H9 (cell line): ENCODE measurements at regions not wholly inside any gene's neighbourhood (a gene's known extent, or its start where the extent isn't known, plus 50 kb on each side); places are given as distances from the start of the nearest gene placed in this dataset.

ENCODE experiments used
- DNase-seq: peaks from one replicate; pipeline ENCODE4 v3.0.0-alpha.2; 2017
- H2AFZ ChIP-seq: one replicate; pipeline ENCODE4 v1.6.1; 2013; ENCODE audit warnings: mild to moderate bottlenecking, low read length, control low read depth, moderate library complexity
- H2AK5ac ChIP-seq: 2 replicates; pipeline ENCODE4 v1.6.1; 2013; ENCODE audit warnings: low read length, control low read depth, mixed read lengths; ENCODE audit not compliant: insufficient read length
- H2BK120ac ChIP-seq: one replicate; pipeline ENCODE4 v1.6.1; 2013; ENCODE audit warnings: low read depth, mild to moderate bottlenecking, low read length, control low read depth, inconsistent platforms; ENCODE audit not compliant: poor library complexity, severe bottlenecking
- H2BK12ac ChIP-seq: 2 replicates; pipeline ENCODE4 v1.6.1; 2013; ENCODE audit warnings: low read length, control low read depth, mixed read lengths, low read depth; ENCODE audit not compliant: insufficient read length
- H2BK15ac ChIP-seq: 2 replicates; pipeline ENCODE4 v1.6.1; 2013; ENCODE audit warnings: low read depth, low read length, control low read depth
- H2BK20ac ChIP-seq: one replicate; pipeline ENCODE4 v1.6.1; 2013; ENCODE audit warnings: low read depth, mild to moderate bottlenecking, low read length, control low read depth, inconsistent platforms; ENCODE audit not compliant: poor library complexity, severe bottlenecking
- H2BK5ac ChIP-seq: 2 replicates; pipeline ENCODE4 v1.6.1; 2013; ENCODE audit warnings: low read length, control low read depth, mixed read lengths; ENCODE audit not compliant: insufficient read length
- H3K14ac ChIP-seq: 2 replicates; pipeline ENCODE4 v1.6.1; 2013; ENCODE audit warnings: low read length, control low read depth; ENCODE audit not compliant: insufficient read depth
- H3K18ac ChIP-seq: 2 replicates; pipeline ENCODE4 v1.6.1; 2013; ENCODE audit warnings: low read depth, mild to moderate bottlenecking, mixed read lengths, low read length, control low read depth; ENCODE audit not compliant: insufficient read length
- H3K23ac ChIP-seq: 2 replicates; pipeline ENCODE4 v1.6.1; 2013; ENCODE audit warnings: low read length, control low read depth, mixed read lengths, low read depth; ENCODE audit not compliant: insufficient read length
- H3K23me2 ChIP-seq: 2 replicates; pipeline ENCODE4 v1.6.1; 2013; ENCODE audit warnings: low read depth, mild to moderate bottlenecking, mixed read lengths, low read length, control low read depth; ENCODE audit not compliant: insufficient read length, poor library complexity, severe bottlenecking
- H3K27ac ChIP-seq: 2 replicates; pipeline ENCODE4 v1.5.1; 2013; ENCODE audit warnings: low read length, control low read depth, mixed read lengths, low read depth; ENCODE audit not compliant: insufficient read length
- H3K27me3 ChIP-seq: 2 replicates; pipeline ENCODE4 v1.6.1; 2013; ENCODE audit warnings: low read length, control low read depth, inconsistent platforms; ENCODE audit not compliant: insufficient read depth
- H3K4ac ChIP-seq: 2 replicates; pipeline ENCODE4 v1.6.1; 2013; ENCODE audit warnings: low read depth, mild to moderate bottlenecking, control low read depth, inconsistent platforms, low read length, moderate library complexity
- H3K4me1 ChIP-seq: 2 replicates; pipeline ENCODE4 v1.6.1; 2013; ENCODE audit warnings: low read length, control low read depth, inconsistent platforms; ENCODE audit not compliant: insufficient read depth
- H3K4me2 ChIP-seq: 2 replicates; pipeline ENCODE4 v1.6.1; 2013; ENCODE audit warnings: low read length, control low read depth, mixed read lengths; ENCODE audit not compliant: insufficient read length, insufficient read depth
- H3K56ac ChIP-seq: 2 replicates; pipeline ENCODE4 v1.6.1; 2013; ENCODE audit warnings: low read depth, mild to moderate bottlenecking, mixed read lengths, low read length, control low read depth; ENCODE audit not compliant: insufficient read length
- H3K79me1 ChIP-seq: 2 replicates; pipeline ENCODE4 v1.6.1; 2013; ENCODE audit warnings: low read depth, mild to moderate bottlenecking, moderate library complexity, low read length, control low read depth, inconsistent platforms; ENCODE audit not compliant: insufficient read depth, poor library complexity, severe bottlenecking
- H3K79me2 ChIP-seq: 2 replicates; pipeline ENCODE4 v1.6.1; 2013; ENCODE audit warnings: low read length, control low read depth, inconsistent platforms; ENCODE audit not compliant: insufficient read depth
- H3K9ac ChIP-seq: 2 replicates; pipeline ENCODE4 v1.6.1; 2013; ENCODE audit warnings: low read length, control low read depth, mixed read lengths; ENCODE audit not compliant: insufficient read length; ENCODE audit errors: extremely low read depth
- H3K9me3 ChIP-seq: one replicate; pipeline ENCODE4 v1.6.1; 2013; ENCODE audit warnings: low read depth, low read length, inconsistent platforms; ENCODE audit not compliant: control insufficient read depth
- H3T11ph ChIP-seq: one replicate; pipeline ENCODE4 v1.6.1; 2013; ENCODE audit warnings: mild to moderate bottlenecking, low read length, control low read depth, inconsistent platforms
- H4K20me1 ChIP-seq: one replicate; pipeline ENCODE4 v1.6.1; 2013; ENCODE audit not compliant: control insufficient read depth, insufficient read length, insufficient read depth
- H4K5ac ChIP-seq: 2 replicates; pipeline ENCODE4 v1.6.1; 2013; ENCODE audit warnings: low read depth, mild to moderate bottlenecking, mixed read lengths, low read length, control low read depth; ENCODE audit not compliant: insufficient read length
- H4K8ac ChIP-seq: replicated peaks from 2 replicates; pipeline ENCODE4 v1.6.1; 2013; ENCODE audit warnings: low read length, control low read depth, mixed read lengths, low read depth; ENCODE audit not compliant: insufficient read length
- H4K91ac ChIP-seq: 2 replicates; pipeline ENCODE4 v1.6.1; 2013; ENCODE audit warnings: low read depth, mild to moderate bottlenecking, moderate library complexity, mixed read lengths, low read length, control low read depth; ENCODE audit not compliant: insufficient read length
- H3K27ac Mint-ChIP-seq, 3 experiments: 2 replicates in 2 of 3; 3 replicates in 1 of 3; pipeline ENCODE4 v1.8.0; 2020 to 2021; ENCODE audit warnings: mixed read lengths in 3 of 3, mild to moderate bottlenecking in 1 of 3, moderate library complexity in 1 of 3
- H3K27me3 Mint-ChIP-seq: 2 replicates; pipeline ENCODE4 v1.8.0; 2021; ENCODE audit warnings: low read depth, mild to moderate bottlenecking, moderate library complexity, mixed read lengths
- H3K36me3 Mint-ChIP-seq, 3 experiments: 2 replicates in 2 of 3; 3 replicates in 1 of 3; pipeline ENCODE4 v1.8.0; 2020 to 2021; ENCODE audit warnings: low read depth in 3 of 3, mixed read lengths in 3 of 3; ENCODE audit not compliant: insufficient read depth in 1 of 3
- H3K4me1 Mint-ChIP-seq, 2 experiments: 2 replicates each; pipeline ENCODE4 v1.8.0; 2020; ENCODE audit warnings: mixed read lengths in 2 of 2
- H3K4me3 Mint-ChIP-seq, 2 experiments: 2 replicates in 1 of 2; 3 replicates in 1 of 2; pipeline ENCODE4 v1.8.0; 2020 to 2021; ENCODE audit warnings: mild to moderate bottlenecking in 2 of 2, mixed read lengths in 2 of 2, moderate library complexity in 1 of 2
- H3K9me3 Mint-ChIP-seq, 2 experiments: 2 replicates in 1 of 2; 3 replicates in 1 of 2; pipeline ENCODE4 v1.8.0; 2020; ENCODE audit warnings: mild to moderate bottlenecking in 2 of 2, mixed read lengths in 2 of 2, moderate library complexity in 1 of 2
- CTCF ChIP-seq: fragments of 200-600 bp; sonication (generic); conservative IDR thresholded peaks from 3 replicates; pipeline ENCODE4 v1.8.0; 2021; ENCODE audit warnings: antibody characterized with exemption, mild to moderate bottlenecking
- WGBS: extraction: QIAGEN DNeasy Blood & Tissue Kit; methylation state at CpG from one replicate; pipeline ENCODE4 v1.1.7; 2013; ENCODE audit warnings: missing lambda C conversion rate, low lambda C conversion rate, mixed read lengths; ENCODE audit not compliant: insufficient read length; ENCODE audit errors: extremely low coverage; 5-methylcytosine and 5-hydroxymethylcytosine counted together

GRCh38 chr7:110373416-110373815 is 717.5 kb upstream of the LRRN3 start:
- H3K9ac ChIP-seq = no peak overlapping the region
- no peaks in the 10 kb centered on the region for H3K27me3 ChIP-seq
- Mint-ChIP-seq H3K9me3 (no peaks in the 10 kb centered on the region; a peak in 1 of 5 replicates), H3K4me3 (no peak overlapping the region), H3K27me3 (no peaks in the 10 kb centered on the region), H3K36me3 (peaks cover 0 to 7% (median under 1%) of the 10 kb centered on the region in 3 experiments; a peak in 2 of 7 replicates), H3K4me1 (peaks cover 11% of the 10 kb centered on the region in 2 experiments), H3K27ac (no peak overlapping the region)
- no peak overlapping the region for H3K4me2 ChIP-seq
- no peaks in the 10 kb centered on the region for H3K79me2 ChIP-seq
- H3K56ac ChIP-seq = no peak overlapping the region
- no peak overlapping the region for H3K14ac ChIP-seq
- no peak overlapping the region for H3K27ac ChIP-seq
- H4K91ac ChIP-seq = no peak overlapping the region
- no peaks in the 10 kb centered on the region for H3K9me3 ChIP-seq
- H3T11ph ChIP-seq = no peak overlapping the region
- H3K23me2 ChIP-seq = no peaks in the 10 kb centered on the region
- H3K79me1 ChIP-seq = no peaks in the 10 kb centered on the region
- no peak overlapping the region for H2BK20ac ChIP-seq
- no CpG with 5 or more reads among the region's 1 CpG for WGBS
- no peak overlapping the region for H2AK5ac ChIP-seq
- no peak overlapping the region for H3K4ac ChIP-seq
- no peak overlapping the region for H2BK120ac ChIP-seq
- no peak for TF ChIP-seq CTCF
- H2AFZ ChIP-seq = no peak overlapping the region
- H4K5ac ChIP-seq = no peak overlapping the region
- peaks cover 7% of the 10 kb centered on the region; the same call in 1 of the 2 replicates for H3K4me1 ChIP-seq
- no peak overlapping the region for H3K18ac ChIP-seq
- no peak for DNase-seq
- H2BK15ac ChIP-seq = no peak overlapping the region
- H2BK5ac ChIP-seq = no peak overlapping the region
- H3K23ac ChIP-seq = no peak overlapping the region
- H4K8ac ChIP-seq = no peak overlapping the region
- no peak overlapping the region for H2BK12ac ChIP-seq
- H4K20me1 ChIP-seq = no peaks in the 10 kb centered on the region
